GM12878 (cell line): ENCODE measurements at regions not wholly inside any gene's neighbourhood (a gene's known extent, or its start where the extent isn't known, plus 50 kb on each side); places are given as distances from the start of the nearest gene placed in this dataset.

Experiments
- FOXM1 ChIP-seq: IDR thresholded peaks from 2 replicates; pipeline ENCODE4 v1.6.1; 2012; ENCODE audit warnings: low read depth, mild to moderate bottlenecking, inconsistent platforms, low read length, moderate library complexity
- NFIC ChIP-seq: IDR thresholded peaks from 2 replicates; pipeline ENCODE4 v1.6.1; 2012; ENCODE audit warnings: low read depth, mild to moderate bottlenecking, inconsistent platforms, low read length, moderate library complexity
- RELA ChIP-seq: fragments of 450-650 bp; IDR thresholded peaks from 2 replicates; pipeline ENCODE4 v1.8.0; 2014; ENCODE audit warnings: borderline replicate concordance; ENCODE audit not compliant: partially characterized antibody
- REST ChIP-seq: IDR thresholded peaks from 2 replicates; pipeline ENCODE4 v1.6.1; 2012; ENCODE audit warnings: mild to moderate bottlenecking, low read depth, low read length
- SP1 ChIP-seq: IDR thresholded peaks from one replicate; pipeline ENCODE4 v1.6.1; 2011; ENCODE audit warnings: low read depth, low read length
- ZNF274 ChIP-seq: IDR thresholded peaks from one replicate; pipeline ENCODE4 v1.8.0; 2011; ENCODE audit not compliant: insufficient read length, insufficient read depth
- TF ChIP-seq, protein P1 (sequence below), 3 experiments: IDR thresholded peaks in 2 of 3; conservative IDR thresholded peaks in 1 of 3; 2 replicates each; pipeline ENCODE4 v1.5.1; 2011; ENCODE audit warnings: low read depth in 3 of 3, low read length in 3 of 3, mild to moderate bottlenecking in 3 of 3, control low read depth in 2 of 3, moderate library complexity in 2 of 3, inconsistent platforms in 1 of 3, mixed read lengths in 1 of 3; ENCODE audit not compliant: control insufficient read depth in 2 of 3, insufficient read depth in 1 of 3; ENCODE audit errors: extremely low read depth in 1 of 3

GRCh38 chr7:34282271-34282670, 375.7 kb upstream of the NPSR1 start:
- TF ChIP-seq REST (no peak), ZNF274 (no peak), FOXM1 (no peak), RELA (no peak), SP1 (no peak), NFIC (no peak)
- TF ChIP-seq, protein P1, sequence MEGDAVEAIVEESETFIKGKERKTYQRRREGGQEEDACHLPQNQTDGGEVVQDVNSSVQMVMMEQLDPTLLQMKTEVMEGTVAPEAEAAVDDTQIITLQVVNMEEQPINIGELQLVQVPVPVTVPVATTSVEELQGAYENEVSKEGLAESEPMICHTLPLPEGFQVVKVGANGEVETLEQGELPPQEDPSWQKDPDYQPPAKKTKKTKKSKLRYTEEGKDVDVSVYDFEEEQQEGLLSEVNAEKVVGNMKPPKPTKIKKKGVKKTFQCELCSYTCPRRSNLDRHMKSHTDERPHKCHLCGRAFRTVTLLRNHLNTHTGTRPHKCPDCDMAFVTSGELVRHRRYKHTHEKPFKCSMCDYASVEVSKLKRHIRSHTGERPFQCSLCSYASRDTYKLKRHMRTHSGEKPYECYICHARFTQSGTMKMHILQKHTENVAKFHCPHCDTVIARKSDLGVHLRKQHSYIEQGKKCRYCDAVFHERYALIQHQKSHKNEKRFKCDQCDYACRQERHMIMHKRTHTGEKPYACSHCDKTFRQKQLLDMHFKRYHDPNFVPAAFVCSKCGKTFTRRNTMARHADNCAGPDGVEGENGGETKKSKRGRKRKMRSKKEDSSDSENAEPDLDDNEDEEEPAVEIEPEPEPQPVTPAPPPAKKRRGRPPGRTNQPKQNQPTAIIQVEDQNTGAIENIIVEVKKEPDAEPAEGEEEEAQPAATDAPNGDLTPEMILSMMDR (IDR thresholded peaks at IDR 0.05 in 2 of 3, conservative IDR thresholded peaks at IDR 0.05 in 1 of 3; ENCODE audit: control insufficient read depth in 2 of 3, extremely low read depth in 1 of 3, insufficient read depth in 1 of 3, low read depth in 3 of 3, low read length in 3 of 3): no peak
